ENCODE measurements at regions not wholly inside any gene's neighbourhood (a gene's known extent, or its start where the extent isn't known, plus 50 kb on each side); places are given as distances from the start of the nearest gene placed in this dataset.

- no peak for DNase-seq
Observed at GRCh38 chr14:80446356-80446755, 235.1 kb upstream of the DIO2 start.

DNA sequence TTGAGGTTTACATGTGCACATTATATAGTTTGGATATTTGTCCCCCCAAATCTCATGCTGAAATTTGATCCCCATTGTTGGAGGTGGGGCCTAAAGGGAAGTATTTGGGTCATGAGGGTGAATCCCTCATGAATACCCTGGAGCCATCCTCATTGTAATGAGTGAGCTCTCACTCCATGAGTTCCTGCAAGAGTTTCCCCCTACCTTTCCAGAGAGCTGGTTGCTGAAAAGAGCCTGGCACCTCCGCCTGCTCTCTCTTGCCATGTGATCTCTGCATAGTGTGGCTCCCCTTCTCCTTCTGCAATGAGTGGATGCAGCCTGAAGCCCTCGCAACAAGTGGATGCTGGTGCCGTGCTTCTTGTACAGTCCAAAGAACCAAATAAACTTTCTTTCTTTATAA lies 234.3 kb upstream of the DIO2 start:
- no peak for DNase-seq

GRCh38 chr14:80434574-80435321 lies 223.4 kb upstream of the DIO2 start:
- no peak for DNase-seq

GRCh38 chr14:80433811-80434210 lies 222.5 kb upstream of the DIO2 start:
- DNase-seq, result no peak

- no peak for DNase-seq
Observed at GRCh38 chr14:80428671-80429070, 217.4 kb upstream of the DIO2 start.

DNA sequence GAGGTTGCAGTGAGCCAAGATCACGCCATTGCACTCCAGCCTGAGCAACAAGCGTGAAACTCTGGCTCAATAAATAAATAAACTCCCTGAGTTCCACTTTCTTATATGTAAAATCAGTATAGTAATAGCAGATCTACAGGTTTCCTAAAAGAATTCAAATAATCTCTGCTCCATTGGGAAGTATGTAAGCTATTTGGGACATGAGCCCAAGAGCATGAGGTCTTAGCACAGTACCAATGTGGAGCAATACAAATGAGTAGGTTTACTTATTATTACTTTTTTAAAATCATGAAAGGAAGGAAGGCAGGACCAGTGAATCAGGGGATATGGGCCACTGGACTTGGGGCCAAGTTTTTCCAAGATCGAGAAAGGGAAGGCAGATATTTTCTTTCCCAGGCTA lies 216.9 kb upstream of the DIO2 start:
- no peak for DNase-seq

GRCh38 chr14:80427101-80427500 lies 215.8 kb upstream of the DIO2 start:
- no peak for DNase-seq

- no peak for DNase-seq
Observed at GRCh38 chr14:80426683-80427082, 215.4 kb upstream of the DIO2 start.

DNA sequence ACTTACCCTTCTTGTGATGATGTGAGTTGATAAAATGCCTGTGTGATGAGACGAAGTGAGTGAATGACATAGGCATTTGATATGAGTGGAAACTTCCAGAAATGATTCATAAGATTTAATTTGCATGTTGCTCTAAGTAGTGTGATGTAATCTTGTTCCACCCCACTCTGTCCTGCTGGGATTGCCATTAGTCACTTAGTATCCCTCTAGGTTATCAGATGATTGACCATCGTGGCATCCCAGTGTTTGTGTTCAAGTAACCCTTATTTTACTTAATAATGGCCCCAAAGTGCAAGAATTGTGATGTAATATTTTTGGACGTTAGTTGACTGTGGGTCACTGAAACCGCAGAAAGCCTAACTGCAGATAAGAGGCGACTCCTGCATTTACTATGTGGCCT lies 214.4 kb upstream of the DIO2 start:
- no peak for DNase-seq

GRCh38 chr14:80419769-80420168 lies 208.5 kb upstream of the DIO2 start:
- DNase-seq, result no peak

- DNase-seq, result no peak
Observed at GRCh38 chr14:80419345-80419744, 208.0 kb upstream of the DIO2 start.

DNA sequence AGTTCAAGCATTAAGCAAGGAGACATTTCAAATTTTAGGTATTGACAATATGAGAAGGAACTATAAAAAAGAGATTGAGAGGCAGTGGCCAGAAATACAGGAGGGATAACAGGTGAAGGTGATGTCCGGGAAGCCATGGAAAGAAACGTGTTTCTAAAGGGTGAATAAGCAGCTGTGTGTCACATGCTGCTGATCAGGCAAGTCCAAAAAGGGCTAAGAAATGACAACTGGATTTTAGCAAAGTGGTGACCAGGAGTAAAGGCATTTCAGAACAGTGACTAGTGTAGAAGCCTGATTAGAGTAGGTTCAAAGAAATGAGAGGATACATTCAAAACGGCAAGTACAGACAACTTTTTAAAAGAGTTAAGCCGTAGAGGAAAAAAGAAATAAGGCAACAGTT lies 204.3 kb upstream of the DIO2 start:
- DNase-seq, result no peak

DNA sequence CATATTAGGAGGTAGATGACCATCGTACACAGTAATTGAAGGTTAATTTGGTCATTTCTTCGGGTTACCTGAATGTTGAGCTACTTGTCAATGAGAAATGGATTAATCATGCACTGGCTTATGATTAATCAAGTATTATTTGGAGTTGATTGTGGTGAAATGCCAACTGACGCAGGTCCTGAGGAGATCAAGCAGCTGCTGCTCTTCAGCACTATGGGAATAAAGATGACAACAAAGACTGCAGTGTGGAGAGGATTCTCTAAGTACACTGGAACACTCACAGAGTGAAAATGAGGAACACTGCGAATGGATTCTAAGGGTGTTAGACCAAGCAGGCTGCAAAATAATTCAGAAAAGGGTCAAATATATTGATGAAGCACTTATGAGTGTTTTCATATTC lies 202.8 kb upstream of the DIO2 start:
- no peak for DNase-seq

DNA sequence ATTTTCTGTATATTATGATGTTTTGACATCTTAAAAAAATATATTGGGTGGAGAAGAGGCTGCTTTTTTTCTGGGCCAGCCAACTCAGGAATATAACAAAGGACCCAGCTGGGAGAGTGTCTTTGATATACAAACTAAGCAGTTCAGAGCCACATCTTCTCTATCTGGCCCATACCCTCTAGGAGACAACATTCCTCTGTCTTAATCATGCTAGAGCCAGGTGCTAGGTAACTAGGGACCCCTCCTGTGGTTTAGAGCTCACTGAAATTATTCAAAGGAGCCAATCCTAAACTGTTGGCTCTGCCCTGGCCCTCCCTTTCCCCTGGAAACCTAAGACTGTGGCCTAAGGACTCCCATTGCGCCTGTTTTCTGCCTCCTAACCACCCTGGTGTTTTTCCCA lies 193.1 kb upstream of the DIO2 start:
- DNase-seq, result no peak

DNA sequence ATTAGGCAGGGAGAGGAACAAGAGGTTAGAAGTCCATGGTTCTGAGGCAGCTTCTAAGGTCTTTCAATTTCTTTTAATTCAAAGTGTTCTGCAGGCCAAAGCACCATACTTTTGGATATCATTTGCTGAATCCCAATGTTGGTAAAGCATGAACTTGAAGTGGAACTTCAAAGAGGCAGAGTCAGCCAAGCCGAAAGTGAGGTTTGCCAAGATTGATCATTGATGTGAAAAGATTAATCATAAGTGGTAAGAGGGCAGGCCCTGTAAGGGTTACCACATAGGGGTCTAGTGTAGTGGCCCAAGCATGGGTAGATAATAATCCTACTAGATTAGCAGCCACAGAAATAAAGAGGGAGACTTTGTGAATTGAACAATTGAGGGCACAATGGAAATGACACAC lies 191.7 kb upstream of the DIO2 start:
- DNase-seq, result no peak

DNA sequence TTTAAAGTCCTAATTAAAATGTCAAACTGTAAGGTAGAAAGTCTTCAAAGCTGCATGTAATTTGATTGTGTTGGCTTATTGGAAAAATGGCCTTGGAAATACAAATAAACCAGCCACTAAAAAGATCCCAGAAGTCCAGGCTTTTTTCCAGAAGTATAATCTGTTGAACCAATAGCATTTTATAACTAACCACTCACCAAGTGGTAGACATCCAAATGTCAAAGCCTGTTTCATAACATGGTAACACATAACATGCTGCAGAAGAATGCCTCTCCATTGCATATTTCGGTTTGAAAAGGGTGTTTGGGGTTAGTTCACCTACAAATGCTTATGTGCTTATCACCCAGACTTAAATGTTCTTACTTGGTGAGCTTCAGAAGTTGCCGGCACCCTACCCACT lies 183.7 kb upstream of the DIO2 start:
- DNase-seq, result no peak

GRCh38 chr14:80393766-80394165 lies 182.5 kb upstream of the DIO2 start:
- no peak for DNase-seq

DNA sequence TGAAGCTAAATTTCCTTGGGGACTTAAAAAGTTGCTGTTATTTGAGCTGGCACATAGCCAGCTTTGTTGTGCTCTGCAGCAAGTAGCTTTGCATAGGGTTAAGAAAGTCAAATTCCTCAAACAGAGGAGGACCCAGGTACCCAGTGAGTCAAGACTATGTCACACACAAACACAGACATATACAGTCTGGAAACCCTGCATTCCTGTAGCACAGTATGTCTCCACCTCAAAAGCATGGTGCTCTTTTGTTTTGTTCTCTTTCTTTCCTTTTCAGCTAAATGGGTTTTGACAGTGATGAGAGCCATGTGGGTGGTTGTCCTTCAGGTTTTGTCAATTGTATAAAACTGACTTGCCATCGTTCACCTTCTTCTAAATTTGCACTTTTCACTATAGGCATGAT lies 179.6 kb upstream of the DIO2 start:
- DNase-seq, result no peak

- DNase-seq, result no peak
Observed at GRCh38 chr14:80388980-80389711, 177.8 kb upstream of the DIO2 start.

- DNase-seq, result no peak
Observed at GRCh38 chr14:80387563-80387981, 176.3 kb upstream of the DIO2 start.

- no peak for DNase-seq
Observed at GRCh38 chr14:80385336-80385735, 174.0 kb upstream of the DIO2 start.

DNA sequence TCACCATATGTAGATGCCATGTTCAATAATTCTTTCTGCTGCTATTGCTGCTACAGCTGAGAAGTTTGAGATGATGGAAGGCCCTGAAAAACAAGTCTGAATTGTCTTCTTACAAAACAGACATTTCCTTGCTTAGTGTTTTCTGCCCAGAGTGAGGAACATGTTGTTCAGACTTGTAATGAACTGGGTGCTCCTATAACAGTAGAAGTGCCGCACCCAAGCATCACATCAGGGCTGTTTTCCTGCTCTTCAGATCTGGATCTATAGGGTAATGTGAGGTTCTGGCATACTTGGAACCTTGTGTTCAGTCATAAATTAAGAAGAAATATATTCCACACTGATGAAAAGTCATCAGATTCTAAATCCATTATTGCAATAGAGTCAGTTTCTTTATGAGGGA lies 171.9 kb upstream of the DIO2 start:
- no peak for DNase-seq

GRCh38 chr14:80381807-80382363 lies 170.6 kb upstream of the DIO2 start:
- DNase-seq, result no peak

DNA sequence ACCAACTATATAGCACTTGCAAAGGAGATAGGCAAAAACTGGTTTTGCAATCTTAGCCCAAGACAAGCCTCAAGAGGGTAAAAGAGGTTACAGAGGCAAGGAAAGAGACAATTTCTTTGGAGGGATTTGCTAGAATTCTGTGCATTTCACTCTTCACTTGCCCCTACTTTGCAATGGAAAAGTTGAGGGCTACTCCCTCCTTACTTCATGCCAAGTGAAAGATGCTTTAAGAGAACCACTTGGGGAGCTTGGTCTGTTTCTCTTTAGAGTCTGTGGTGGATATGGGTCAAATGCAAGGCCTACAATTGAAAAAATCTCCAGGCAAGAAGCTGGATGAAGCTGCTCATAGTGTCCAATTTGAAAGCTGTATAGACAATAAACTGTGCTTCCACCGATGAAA lies 167.7 kb upstream of the DIO2 start:
- DNase-seq, result no peak
